Endothelial cell of umbilical vein (primary cell): ENCODE measurements at regions not wholly inside any gene's neighbourhood (a gene's known extent, or its start where the extent isn't known, plus 50 kb on each side); places are given as distances from the start of the nearest gene placed in this dataset.

ENCODE experiments used
- BruUV-seq: library from RNA; stranded (reverse); fragments of 400-500 nt; replicated peaks from 2 replicates; lab custom pipeline; 2021; lab: Mats Ljungman, UMichigan
- CTCF ChIA-PET: fragments of 300-600, 350-600 bp; sonication (Branson Sonifier 250); formaldehyde crosslinking; loops from one replicate; lab custom pipeline; 2021; ENCODE audit warnings: antibody characterized with exemption, inconsistent platforms; lab: Charles Lee
- POLR2A ChIA-PET: fragments of 300-600, 350-600 bp; sonication (Branson Sonifier 250); formaldehyde crosslinking; loops from one replicate; lab custom pipeline; 2021; ENCODE audit warnings: antibody characterized with exemption, inconsistent platforms; lab: Charles Lee
- DNase-seq: peaks from one replicate; pipeline ENCODE4 v3.0.0-alpha.2; 2011; ENCODE audit warnings: low read depth, low spot score
- FAIRE-seq: peaks from 2 replicates; lab custom pipeline; 2011; peaks lifted over from hg19 to GRCh38; lab: Jason Lieb, UNC
- H2AFZ ChIP-seq: 2 replicates; pipeline ENCODE4 v1.6.0; 2012; ENCODE audit warnings: low read depth, low read length, control low read depth, inconsistent platforms
- H3K27ac ChIP-seq: 2 replicates; pipeline ENCODE4 v1.5.1; 2011; ENCODE audit warnings: low read depth, mild to moderate bottlenecking, control low read depth, low read length, moderate library complexity; ENCODE audit not compliant: insufficient read depth
- H3K27me3 ChIP-seq, 2 experiments: 2 replicates each; pipeline versions ENCODE4 v1.6.0 to v1.6.1; 2011; ENCODE audit warnings: low read length in 2 of 2, mixed read lengths in 1 of 2; ENCODE audit not compliant: control insufficient read depth in 2 of 2, insufficient read depth in 2 of 2
- H3K36me3 ChIP-seq, 2 experiments: 2 replicates in 1 of 2; 3 replicates in 1 of 2; pipeline ENCODE4 v1.5.1; 2011; ENCODE audit warnings: low read length in 2 of 2, mild to moderate bottlenecking in 1 of 2, moderate library complexity in 1 of 2; ENCODE audit not compliant: control insufficient read depth in 2 of 2, insufficient read depth in 2 of 2; ENCODE audit errors: extremely low read depth in 1 of 2
- H3K4me1 ChIP-seq: 3 replicates; pipeline ENCODE4 v1.5.1; 2011; ENCODE audit warnings: mild to moderate bottlenecking, low read length; ENCODE audit not compliant: control insufficient read depth, insufficient read depth; ENCODE audit errors: extremely low read depth
- H3K4me2 ChIP-seq: 2 replicates; pipeline ENCODE4 v1.6.1; 2011; ENCODE audit warnings: low read length, control low read depth, mixed read lengths; ENCODE audit not compliant: insufficient read depth
- H3K4me3 ChIP-seq, 3 experiments: fragments of 200-600 bp in 1 of 3; sonication (generic), shearing (Covaris generic) in 1 of 3; replicated peaks in 1 of 3; 2 replicates each; pipeline ENCODE4 v1.5.1; 2011 to 2016; ENCODE audit warnings: control low read depth in 3 of 3, low read length in 3 of 3, mild to moderate bottlenecking in 2 of 3, inconsistent platforms in 1 of 3, low read depth in 1 of 3, moderate library complexity in 1 of 3; ENCODE audit not compliant: insufficient read depth in 1 of 3
- H3K79me2 ChIP-seq: 2 replicates; pipeline ENCODE4 v1.6.0; 2012; ENCODE audit warnings: low read length, inconsistent platforms; ENCODE audit not compliant: control insufficient read depth, insufficient read depth
- H3K9ac ChIP-seq: replicated peaks from 2 replicates; pipeline ENCODE3; 2011; ENCODE audit warnings: low read length, control low read depth; ENCODE audit not compliant: insufficient read depth; ENCODE audit errors: extremely low read depth
- H3K9me1 ChIP-seq: replicated peaks from 3 replicates; pipeline ENCODE4 v1.6.0; 2011; ENCODE audit warnings: mild to moderate bottlenecking, low read length; ENCODE audit not compliant: control insufficient read depth, insufficient read depth; ENCODE audit errors: extremely low read depth
- H3K9me3 ChIP-seq: replicated peaks from 2 replicates; pipeline ENCODE4 v1.5.1; 2012; ENCODE audit warnings: low read length, inconsistent platforms; ENCODE audit not compliant: control insufficient read depth, insufficient read depth
- H4K20me1 ChIP-seq: replicated peaks from 2 replicates; pipeline ENCODE3; 2011; ENCODE audit warnings: mild to moderate bottlenecking, low read length; ENCODE audit not compliant: control insufficient read depth, insufficient read depth; ENCODE audit errors: extremely low read depth
- EZH2 ChIP-seq: IDR thresholded peaks from 2 replicates; pipeline ENCODE4 v1.6.1; 2012; ENCODE audit warnings: borderline replicate concordance, low read depth, mild to moderate bottlenecking, moderate library complexity, low read length, inconsistent platforms; ENCODE audit not compliant: severe bottlenecking
- FOS ChIP-seq: IDR thresholded peaks from 2 replicates; pipeline ENCODE4 v1.6.1; 2011; ENCODE audit warnings: mild to moderate bottlenecking, low read length, moderate library complexity, borderline replicate concordance; ENCODE audit not compliant: insufficient read depth
- GATA2 ChIP-seq: IDR thresholded peaks from 2 replicates; pipeline ENCODE4 v1.7.0; 2011; ENCODE audit warnings: low read depth, mild to moderate bottlenecking, moderate library complexity, mixed read lengths, low read length; ENCODE audit not compliant: insufficient read length, insufficient read depth
- JUN ChIP-seq: IDR thresholded peaks from 2 replicates; pipeline ENCODE4 v1.6.1; 2011; ENCODE audit warnings: borderline replicate concordance, low read depth; ENCODE audit not compliant: insufficient read length, insufficient read depth
- MYC ChIP-seq: IDR thresholded peaks from one replicate; pipeline ENCODE4 v1.6.1; 2011; ENCODE audit warnings: mild to moderate bottlenecking, low read depth, low read length
- POLR2A ChIP-seq: IDR thresholded peaks from 2 replicates; pipeline ENCODE4 v1.6.1; 2012; ENCODE audit warnings: low read depth, mild to moderate bottlenecking, control low read depth, low read length
- POLR2AphosphoS5 ChIP-seq: IDR thresholded peaks from 2 replicates; pipeline ENCODE4 v1.6.1; 2012; ENCODE audit warnings: low read depth, mild to moderate bottlenecking, control low read depth, low read length, moderate library complexity; ENCODE audit not compliant: insufficient read depth
- dilution Hi-C: fragments of 300-500 bp; cut with MboI; formaldehyde crosslinking; loops from one replicate; pipeline ENCODE4 v1.15.0; 2019; ENCODE audit warnings: low sequenced_read_pairs; ENCODE audit not compliant: extremely low pct_ligation_motif_present
- intact Hi-C: fragments of 100-400 bp; cut with micrococcal nuclease; formaldehyde crosslinking; loops from one replicate; pipeline ENCODE4 v1.10.0; 2022
- TF ChIP-seq, protein P1 (sequence below), 2 donors: IDR thresholded peaks; 1 replicate in 1 of 2; 2 replicates in 1 of 2; pipeline ENCODE4 v1.5.1; 2011; ENCODE audit warnings: low read length in 2 of 2, mild to moderate bottlenecking in 2 of 2, moderate library complexity in 2 of 2, control low read depth in 1 of 2, inconsistent platforms in 1 of 2, low read depth in 1 of 2; ENCODE audit not compliant: insufficient read depth in 1 of 2; ENCODE audit errors: extremely low read depth in 1 of 2
- TF ChIP-seq, protein P2 (sequence below): IDR thresholded peaks from 2 replicates; pipeline ENCODE4 v1.6.1; 2011; ENCODE audit not compliant: insufficient read depth, insufficient read length

DNA sequence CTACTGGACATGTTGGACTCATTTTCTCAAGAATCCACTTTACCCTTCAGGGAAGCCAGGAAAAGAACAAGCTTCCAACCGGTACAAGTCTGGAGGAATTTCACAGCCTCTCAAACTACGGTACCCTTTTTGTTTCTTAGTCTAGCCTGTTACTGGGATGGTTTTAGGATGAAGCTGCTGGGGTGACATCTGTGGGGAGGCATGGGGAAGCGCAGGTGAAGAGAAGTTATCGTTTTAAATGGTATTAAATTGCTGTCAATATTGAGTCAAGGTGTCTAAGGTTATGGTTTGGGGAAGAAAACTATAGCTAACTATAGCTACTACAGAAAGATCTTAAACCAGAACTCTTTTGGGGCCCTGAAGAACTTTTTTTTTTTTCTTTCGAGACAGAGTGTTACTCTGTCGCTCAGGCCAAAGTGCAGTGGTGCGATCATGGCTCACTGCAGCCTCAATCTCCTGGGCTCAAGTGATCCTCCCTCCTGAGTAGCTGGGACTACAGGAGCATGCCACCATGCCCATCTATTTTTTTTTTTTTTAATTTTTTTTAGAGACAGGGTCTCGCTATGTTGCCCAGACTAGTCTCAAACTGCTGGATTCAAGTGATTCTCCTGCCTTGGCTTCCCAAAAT, 128.7 kb downstream of the RIN2 start:
- POLR2A ChIA-PET, result interaction anchor here (0.6 to 1.9 kb wide), 8 partner anchors 10 to 1320 kb away, joined by 3 to 13 read pairs (median 4); no protein-coding TSS in a partner anchor
- BruUV-seq, result TSS peak; percentile 16
- Histone ChIP-seq H3K9ac (peak overlapping the region; percentile 100), H3K36me3 (peaks cover 0 to 5% of the 10 kb centered on the region in 2 experiments), H2AFZ (no peak overlapping the region), H4K20me1 (no peaks in the 10 kb centered on the region), H3K27ac (peak overlapping the region; percentile 91), H3K9me1 (no peaks in the 10 kb centered on the region), H3K4me1 (peaks cover 50% of the 10 kb centered on the region), H3K79me2 (peaks cover 48% of the 10 kb centered on the region), H3K9me3 (no peaks in the 10 kb centered on the region), H3K4me2 (peak overlapping the region; percentile 90), H3K4me3 (peak overlapping the region; percentile 63 to 98 (median 85)), H3K27me3 (no peaks in the 10 kb centered on the region)
- dilution Hi-C loops, result loop anchor here (5.0 kb wide), 1 partner anchor 69 kb away; no protein-coding TSS in a partner anchor
- FAIRE-seq (peak; percentile 46), DNase-seq (no peak)
- intact Hi-C loops, result loop anchor here (1.0 kb wide), 1 partner anchor 129 kb away; no protein-coding TSS in a partner anchor
- TF ChIP-seq POLR2AphosphoS5 (no peak), JUN (no peak), POLR2A (no peak), EZH2 (no peak), FOS (no peak), MYC (no peak), GATA2 (no peak)
- TF ChIP-seq, protein P1, sequence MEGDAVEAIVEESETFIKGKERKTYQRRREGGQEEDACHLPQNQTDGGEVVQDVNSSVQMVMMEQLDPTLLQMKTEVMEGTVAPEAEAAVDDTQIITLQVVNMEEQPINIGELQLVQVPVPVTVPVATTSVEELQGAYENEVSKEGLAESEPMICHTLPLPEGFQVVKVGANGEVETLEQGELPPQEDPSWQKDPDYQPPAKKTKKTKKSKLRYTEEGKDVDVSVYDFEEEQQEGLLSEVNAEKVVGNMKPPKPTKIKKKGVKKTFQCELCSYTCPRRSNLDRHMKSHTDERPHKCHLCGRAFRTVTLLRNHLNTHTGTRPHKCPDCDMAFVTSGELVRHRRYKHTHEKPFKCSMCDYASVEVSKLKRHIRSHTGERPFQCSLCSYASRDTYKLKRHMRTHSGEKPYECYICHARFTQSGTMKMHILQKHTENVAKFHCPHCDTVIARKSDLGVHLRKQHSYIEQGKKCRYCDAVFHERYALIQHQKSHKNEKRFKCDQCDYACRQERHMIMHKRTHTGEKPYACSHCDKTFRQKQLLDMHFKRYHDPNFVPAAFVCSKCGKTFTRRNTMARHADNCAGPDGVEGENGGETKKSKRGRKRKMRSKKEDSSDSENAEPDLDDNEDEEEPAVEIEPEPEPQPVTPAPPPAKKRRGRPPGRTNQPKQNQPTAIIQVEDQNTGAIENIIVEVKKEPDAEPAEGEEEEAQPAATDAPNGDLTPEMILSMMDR (IDR thresholded peaks at IDR 0.05; ENCODE audit: extremely low read depth in 1 of 2, insufficient read depth in 1 of 2, low read depth in 1 of 2, low read length in 2 of 2), result no peak
- TF ChIP-seq, protein P2, sequence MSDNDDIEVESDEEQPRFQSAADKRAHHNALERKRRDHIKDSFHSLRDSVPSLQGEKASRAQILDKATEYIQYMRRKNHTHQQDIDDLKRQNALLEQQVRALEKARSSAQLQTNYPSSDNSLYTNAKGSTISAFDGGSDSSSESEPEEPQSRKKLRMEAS, result no peak
- CTCF ChIA-PET, result interaction anchor here (0.7 to 8.4 kb wide), 20 partner anchors 14 to 707 kb away, joined by 3 to 98 read pairs (median 4); no protein-coding TSS in a partner anchor
